Fibroblast of villous mesenchyme (primary cell): ENCODE measurements at regions not wholly inside any gene's neighbourhood (a gene's known extent, or its start where the extent isn't known, plus 50 kb on each side); places are given as distances from the start of the nearest gene placed in this dataset.

Source experiments
- DNase-seq: peaks from one replicate; pipeline ENCODE4 v3.0.0-alpha.2; 2010; ENCODE audit warnings: low read depth
- H3K4me3 ChIP-seq: 2 replicates; pipeline ENCODE4 v1.5.1; 2011; ENCODE audit warnings: low read depth, mild to moderate bottlenecking, low read length
- CTCF ChIP-seq: IDR thresholded peaks from 2 replicates; pipeline ENCODE4 v1.5.1; 2012; ENCODE audit warnings: low read depth, mild to moderate bottlenecking, low read length; ENCODE audit not compliant: insufficient read depth

GRCh38 chr17:72587156-72587555 lies 466.3 kb downstream of the SOX9 start:
- H3K4me3 ChIP-seq: no peak overlapping the region
- TF ChIP-seq CTCF: no peak
- no peak for DNase-seq

GRCh38 chr17:72587773-72588511 lies 467.1 kb downstream of the SOX9 start:
- peak; percentile 46 for DNase-seq

GRCh38 chr17:72588561-72588960 lies 467.7 kb downstream of the SOX9 start:
- H3K4me3 ChIP-seq: no peak overlapping the region
- DNase-seq: no peak
- no peak for TF ChIP-seq CTCF

More at GRCh38 chr17:72587773-72588511, 467.1 kb downstream of the SOX9 start:
- no peak for TF ChIP-seq CTCF
- no peak overlapping the region for H3K4me3 ChIP-seq

GRCh38 chr17:72588961-72589360 lies 468.1 kb downstream of the SOX9 start:
- H3K4me3 ChIP-seq: no peak overlapping the region
- DNase-seq: no peak
- TF ChIP-seq CTCF: no peak

GRCh38 chr17:72590382-72590781 lies 469.6 kb downstream of the SOX9 start:
- DNase-seq: peak; percentile 46
- TF ChIP-seq CTCF: no peak
- peak overlapping the region; percentile 64 for H3K4me3 ChIP-seq

- TF ChIP-seq CTCF: no peak
- no peak for DNase-seq
These were observed 470.1 kb downstream of the SOX9 start for GRCh38 chr17:72590882-72591281.

More at GRCh38 chr17:72590882-72591281, 470.1 kb downstream of the SOX9 start:
- H3K4me3 ChIP-seq: peak overlapping the region; percentile 64
